ENCODE measurements at regions not wholly inside any gene's neighbourhood (a gene's known extent, or its start where the extent isn't known, plus 50 kb on each side); places are given as distances from the start of the nearest gene placed in this dataset.

DNA sequence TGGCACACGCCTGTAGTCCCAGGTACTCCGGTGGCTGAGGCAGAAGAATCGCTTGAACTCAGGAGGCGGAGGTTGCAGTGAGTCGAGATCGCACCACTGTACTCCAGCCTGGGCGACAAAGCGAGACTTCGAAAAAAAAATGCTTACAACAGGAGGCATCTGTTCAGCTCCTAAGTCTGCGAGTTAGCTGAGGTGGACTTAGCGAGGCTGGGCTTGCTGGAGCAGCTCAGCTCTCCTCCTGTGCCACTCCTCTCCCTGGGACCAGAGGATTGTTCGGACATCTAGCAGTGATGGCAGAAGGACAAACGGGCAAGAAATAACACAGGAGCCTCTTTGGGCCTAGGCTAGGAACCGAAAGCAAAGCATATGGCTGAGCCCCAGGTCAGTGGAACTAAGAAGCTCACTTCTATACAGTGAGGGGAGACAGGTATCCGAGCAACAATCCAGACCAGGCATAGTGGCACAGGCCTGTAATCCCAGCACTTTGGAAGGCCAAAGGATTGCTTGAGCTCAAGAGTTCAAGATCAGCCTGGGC lies 260.1 kb downstream of the GLI2 start:
- CTCF ChIA-PET = interaction anchor here (1.2 kb wide), 1 partner anchor 10 kb away, joined by 3 read pairs; no protein-coding TSS in a partner anchor
- no TSS peak for BruUV-seq (replicated peaks)

More for the DNA sequence above, 260.1 kb downstream of the GLI2 start:
- H3K27ac ChIP-seq (ENCODE audit: insufficient read depth, low read depth, low read length) = no peak overlapping the region
- TF ChIP-seq EZH2 (IDR thresholded peaks at IDR 0.05; ENCODE audit: borderline replicate concordance, low read depth, low read length, severe bottlenecking) = no peak
- TF ChIP-seq, protein P1, sequence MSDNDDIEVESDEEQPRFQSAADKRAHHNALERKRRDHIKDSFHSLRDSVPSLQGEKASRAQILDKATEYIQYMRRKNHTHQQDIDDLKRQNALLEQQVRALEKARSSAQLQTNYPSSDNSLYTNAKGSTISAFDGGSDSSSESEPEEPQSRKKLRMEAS (IDR thresholded peaks at IDR 0.05; ENCODE audit: insufficient read depth, insufficient read length) = no peak
- no peak for TF ChIP-seq MYC (IDR thresholded peaks at IDR 0.05; ENCODE audit: low read depth, low read length)
- no peak for TF ChIP-seq POLR2A (IDR thresholded peaks at IDR 0.05; ENCODE audit: low read depth, low read length)
- TF ChIP-seq, protein P2, sequence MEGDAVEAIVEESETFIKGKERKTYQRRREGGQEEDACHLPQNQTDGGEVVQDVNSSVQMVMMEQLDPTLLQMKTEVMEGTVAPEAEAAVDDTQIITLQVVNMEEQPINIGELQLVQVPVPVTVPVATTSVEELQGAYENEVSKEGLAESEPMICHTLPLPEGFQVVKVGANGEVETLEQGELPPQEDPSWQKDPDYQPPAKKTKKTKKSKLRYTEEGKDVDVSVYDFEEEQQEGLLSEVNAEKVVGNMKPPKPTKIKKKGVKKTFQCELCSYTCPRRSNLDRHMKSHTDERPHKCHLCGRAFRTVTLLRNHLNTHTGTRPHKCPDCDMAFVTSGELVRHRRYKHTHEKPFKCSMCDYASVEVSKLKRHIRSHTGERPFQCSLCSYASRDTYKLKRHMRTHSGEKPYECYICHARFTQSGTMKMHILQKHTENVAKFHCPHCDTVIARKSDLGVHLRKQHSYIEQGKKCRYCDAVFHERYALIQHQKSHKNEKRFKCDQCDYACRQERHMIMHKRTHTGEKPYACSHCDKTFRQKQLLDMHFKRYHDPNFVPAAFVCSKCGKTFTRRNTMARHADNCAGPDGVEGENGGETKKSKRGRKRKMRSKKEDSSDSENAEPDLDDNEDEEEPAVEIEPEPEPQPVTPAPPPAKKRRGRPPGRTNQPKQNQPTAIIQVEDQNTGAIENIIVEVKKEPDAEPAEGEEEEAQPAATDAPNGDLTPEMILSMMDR (IDR thresholded peaks at IDR 0.05; ENCODE audit: extremely low read depth in 1 of 2, insufficient read depth in 1 of 2, low read depth in 1 of 2, low read length in 2 of 2) = no peak
- no peak for TF ChIP-seq FOS (IDR thresholded peaks at IDR 0.05; ENCODE audit: borderline replicate concordance, insufficient read depth, low read length)
- TF ChIP-seq JUN (IDR thresholded peaks at IDR 0.05; ENCODE audit: borderline replicate concordance, insufficient read depth, insufficient read length, low read depth) = no peak
- no peak for TF ChIP-seq POLR2AphosphoS5 (IDR thresholded peaks at IDR 0.05; ENCODE audit: insufficient read depth, low read depth, low read length)
- no peak for TF ChIP-seq GATA2 (IDR thresholded peaks at IDR 0.05; ENCODE audit: insufficient read depth, insufficient read length, low read depth, low read length)
- no peak overlapping the region for H3K4me2 ChIP-seq (ENCODE audit: insufficient read depth, low read length)
- H3K79me2 ChIP-seq (ENCODE audit: control insufficient read depth, insufficient read depth, low read length) = no peaks in the 10 kb centered on the region
- no peaks in the 10 kb centered on the region for H3K9me1 ChIP-seq (replicated peaks; ENCODE audit: control insufficient read depth, extremely low read depth, insufficient read depth, low read length)
- no peak overlapping the region for H3K9ac ChIP-seq (replicated peaks; ENCODE audit: extremely low read depth, insufficient read depth, low read length)
- H3K36me3 ChIP-seq (ENCODE audit: control insufficient read depth in 2 of 2, extremely low read depth in 1 of 2, insufficient read depth in 2 of 2, low read length in 2 of 2) = no peaks in the 10 kb centered on the region
- dilution Hi-C loops (cut with MboI; ENCODE audit: extremely low pct_ligation_motif_present, low sequenced_read_pairs) = no loop called here
- DNase-seq (ENCODE audit: low read depth, low spot score) (no peak), FAIRE-seq (no peak)
- intact Hi-C loops (cut with micrococcal nuclease) = no loop called here
- POLR2A ChIA-PET = no interaction called here
- no peaks in the 10 kb centered on the region for H3K9me3 ChIP-seq (replicated peaks; ENCODE audit: control insufficient read depth, insufficient read depth, low read length)
- no peaks in the 10 kb centered on the region for H3K4me1 ChIP-seq (ENCODE audit: control insufficient read depth, extremely low read depth, insufficient read depth, low read length)
- no peaks in the 10 kb centered on the region for H4K20me1 ChIP-seq (replicated peaks; ENCODE audit: control insufficient read depth, extremely low read depth, insufficient read depth, low read length)
- H3K4me3 ChIP-seq (replicated peaks in 1 of 3; ENCODE audit: insufficient read depth in 1 of 3, low read depth in 1 of 3, low read length in 3 of 3) = no peak overlapping the region
- peaks cover 0 to 3% of the 10 kb centered on the region in 2 experiments for H3K27me3 ChIP-seq (ENCODE audit: control insufficient read depth in 2 of 2, insufficient read depth in 2 of 2, low read length in 2 of 2)
- no peak overlapping the region for H2AFZ ChIP-seq (ENCODE audit: low read depth, low read length)
